ENCODE measurements at regions not wholly inside any gene's neighbourhood (a gene's known extent, or its start where the extent isn't known, plus 50 kb on each side); places are given as distances from the start of the nearest gene placed in this dataset.

DNA sequence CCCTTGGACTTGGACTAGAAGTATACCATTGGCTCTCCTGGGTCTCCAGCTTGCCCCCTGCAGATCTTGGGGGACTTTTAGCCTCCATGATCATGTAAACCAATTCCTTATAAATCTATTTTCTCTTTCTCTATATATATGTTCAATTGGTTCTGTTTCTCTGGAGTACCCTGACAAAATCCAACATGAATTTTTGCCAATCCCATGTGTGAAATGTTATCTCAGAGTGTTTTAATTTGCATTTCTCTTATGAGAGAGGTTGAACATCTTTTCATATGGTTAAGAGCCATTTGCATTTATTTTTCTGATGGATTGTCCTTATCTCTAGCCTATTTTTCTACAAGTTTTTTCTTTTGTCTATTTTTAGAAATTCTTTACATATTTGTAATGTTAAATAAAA is 131.7 kb upstream of the NEO1 start:
- DNase-seq (ENCODE audit: low read depth in 2 of 2) = no peak

DNA sequence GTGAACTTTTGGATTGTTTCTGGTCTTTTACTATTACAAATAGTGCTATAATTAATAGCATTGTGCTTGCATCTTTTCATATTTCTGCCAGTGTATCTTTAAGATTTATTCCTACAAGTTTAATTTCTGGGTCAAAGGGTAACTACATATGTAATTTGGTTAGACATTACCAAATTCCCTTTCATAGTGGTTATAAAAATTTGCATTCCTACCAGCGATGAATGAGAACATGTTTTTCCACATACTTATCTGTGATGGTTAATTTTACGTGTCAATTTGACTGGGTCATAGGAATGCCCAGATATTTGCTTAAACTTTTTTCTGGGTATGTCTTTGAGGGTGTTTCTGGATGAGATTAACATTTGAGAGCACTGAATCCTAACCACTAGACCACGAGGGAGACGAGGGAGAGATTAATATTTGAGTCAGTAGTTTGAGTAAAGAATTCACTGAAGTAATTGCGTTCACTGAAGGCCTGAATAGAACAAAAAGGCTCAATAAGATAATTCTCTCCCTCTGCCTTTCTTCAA is 132.3 kb upstream of the NEO1 start:
- DNase-seq (ENCODE audit: low read depth in 2 of 2) = no peak

DNA sequence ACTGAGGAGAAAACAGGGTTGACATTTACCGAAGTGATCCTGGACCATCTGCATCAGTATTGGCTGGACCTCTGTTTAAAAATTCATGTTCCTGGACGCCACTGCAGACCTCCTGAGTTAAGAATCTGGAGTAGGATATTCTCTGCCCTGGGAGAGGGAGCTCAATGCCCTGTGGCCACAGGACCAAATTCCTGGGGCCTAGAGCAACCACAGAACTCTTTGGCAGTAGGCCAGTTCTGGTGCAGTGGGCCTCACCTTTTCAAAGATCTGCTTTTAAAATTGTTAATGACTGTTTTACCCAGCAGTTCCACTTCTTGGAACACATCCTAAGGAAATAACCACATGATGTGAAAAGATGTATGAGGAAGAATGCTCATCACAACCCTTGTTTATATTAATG is 133.3 kb upstream of the ADPGK start:
- no peak for DNase-seq (ENCODE audit: low read depth in 2 of 2)

DNA sequence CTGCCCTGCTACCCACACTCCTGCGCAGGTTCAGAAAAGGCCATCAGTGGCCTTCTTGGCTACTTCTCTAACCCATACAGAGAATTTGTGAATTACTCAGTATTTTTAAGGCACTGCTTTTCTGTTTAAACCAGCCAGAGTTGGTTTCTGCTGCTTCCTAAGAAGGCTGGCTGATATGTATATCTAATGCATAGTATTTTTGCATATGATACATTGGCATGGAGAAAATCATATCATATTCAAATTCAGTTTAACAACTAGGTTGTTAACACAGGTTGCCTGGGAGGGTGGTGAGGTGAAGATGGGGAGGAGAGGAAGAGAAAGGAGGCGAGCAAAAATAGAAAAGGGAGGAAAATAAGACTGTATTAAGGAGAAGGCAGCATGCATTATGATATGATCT is 132.8 kb upstream of the ADPGK start:
- no peak for DNase-seq (ENCODE audit: low read depth in 2 of 2)

DNA sequence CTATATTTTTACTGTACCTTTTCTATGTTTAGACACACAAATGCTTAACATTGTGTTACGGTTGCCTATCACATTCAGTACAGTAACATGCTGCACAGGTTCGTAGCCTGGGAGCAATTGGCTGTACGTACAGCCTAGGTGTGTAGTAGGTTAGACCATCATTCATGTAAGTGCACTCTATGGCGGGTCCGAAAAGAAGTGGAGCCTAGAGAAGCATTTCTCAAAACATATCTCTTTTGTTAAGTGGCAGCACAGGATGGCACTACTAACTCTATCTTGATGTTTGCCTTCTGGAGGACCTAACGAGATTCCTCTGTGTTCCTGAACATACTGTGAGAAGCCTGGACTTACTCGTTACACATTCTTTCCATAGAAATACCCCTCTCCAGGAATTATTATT is 132.3 kb upstream of the ADPGK start:
- DNase-seq (ENCODE audit: low read depth in 2 of 2) = no peak

DNA sequence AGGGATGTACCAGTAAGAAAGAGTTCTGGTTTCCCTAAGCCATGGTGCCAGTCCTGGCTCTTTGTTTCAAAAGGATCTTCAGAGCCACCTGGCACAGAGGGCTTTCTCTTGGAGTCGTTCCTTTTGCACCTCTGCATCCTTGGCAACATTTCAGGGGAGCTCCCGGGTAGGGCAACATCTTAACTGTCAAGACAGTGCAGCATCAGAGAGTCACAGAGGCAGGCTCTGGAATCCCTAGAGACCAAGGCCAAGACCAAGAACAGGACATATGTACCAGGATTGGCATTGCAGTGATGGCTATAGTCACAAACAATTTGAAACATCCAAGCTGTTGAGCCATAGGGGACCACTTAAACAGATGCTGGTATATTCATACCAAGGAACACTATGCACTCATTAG is 129.4 kb upstream of the ADPGK start:
- no peak for DNase-seq (ENCODE audit: low read depth in 2 of 2)

DNA sequence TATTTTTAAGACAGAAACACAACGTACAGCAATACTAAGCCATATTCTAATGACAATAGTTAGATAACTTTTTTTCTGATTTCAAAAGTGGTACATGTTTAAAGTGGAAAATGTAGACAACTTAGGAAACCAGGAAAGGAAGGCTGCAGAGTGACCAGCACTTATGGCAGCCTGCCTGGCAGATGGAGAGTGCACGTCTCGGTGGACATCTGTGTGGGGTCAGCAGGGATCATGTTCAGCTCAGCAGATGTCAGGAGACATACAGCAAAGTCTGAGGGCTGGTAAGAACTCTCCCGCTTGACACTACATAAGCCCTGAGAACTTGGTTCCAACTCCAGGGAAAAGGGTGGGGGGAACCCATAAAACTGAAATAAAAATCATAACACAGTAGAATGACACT is 128.6 kb upstream of the ADPGK start:
- DNase-seq (ENCODE audit: low read depth in 2 of 2) = no peak

DNA sequence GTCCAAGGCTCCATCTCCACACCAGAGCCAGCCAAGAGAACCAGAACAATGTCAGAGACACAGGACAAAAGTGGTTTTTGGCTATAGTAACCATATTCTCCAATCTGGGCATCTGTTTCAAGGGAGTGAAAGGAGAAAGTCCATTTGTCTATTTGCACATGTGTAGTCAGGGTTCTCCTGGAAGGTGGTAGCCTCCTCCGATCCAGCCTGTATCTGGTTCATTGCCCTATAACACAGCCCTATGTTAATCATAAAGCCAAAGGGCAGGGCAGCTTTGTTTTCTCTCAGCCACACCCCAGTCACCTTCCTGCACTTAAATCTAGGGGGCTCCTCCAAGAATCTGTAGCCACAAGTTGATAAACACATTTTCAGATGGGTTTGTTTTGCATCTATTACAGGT is 128.1 kb upstream of the ADPGK start:
- DNase-seq (ENCODE audit: low read depth in 2 of 2) = no peak

DNA sequence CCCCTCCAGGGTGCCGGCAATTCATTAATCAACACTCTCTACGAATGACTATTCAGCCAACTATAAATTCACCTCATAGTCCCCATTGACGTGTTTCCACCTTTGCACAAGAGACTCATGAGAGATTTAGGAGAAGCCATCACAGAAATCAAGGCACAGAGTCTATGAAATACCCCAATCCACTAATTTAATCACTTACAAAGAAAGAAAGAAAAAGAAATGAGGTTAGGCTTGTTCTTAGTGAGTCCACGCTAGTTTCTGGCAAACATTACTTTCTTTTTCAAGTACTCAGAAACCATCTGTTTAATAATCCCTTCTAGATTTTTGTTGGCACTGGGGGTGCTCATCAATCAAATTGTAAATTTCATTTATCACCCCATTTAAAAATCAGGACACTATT is 125.2 kb upstream of the ADPGK start:
- DNase-seq (ENCODE audit: low read depth in 2 of 2) = no peak

DNA sequence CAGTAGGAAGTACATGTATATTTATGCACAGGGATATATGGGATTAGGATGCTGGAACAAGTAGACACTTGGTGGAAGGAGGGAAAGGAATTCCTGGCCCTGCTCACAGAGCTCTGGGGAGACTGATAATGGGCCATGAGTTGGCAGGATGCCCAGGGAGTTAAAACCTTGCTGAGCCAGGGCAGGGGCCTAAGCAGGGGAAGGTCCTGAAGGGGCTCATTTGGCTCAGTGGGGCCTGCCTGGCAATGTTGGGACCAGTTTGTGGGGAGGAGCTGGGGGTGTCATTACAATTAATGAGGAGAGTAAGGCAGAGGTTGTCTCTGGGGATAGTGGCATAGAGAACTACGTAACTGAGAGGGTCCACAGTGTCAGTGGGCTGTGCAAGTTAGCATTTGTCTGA is 124.2 kb upstream of the ADPGK start:
- DNase-seq (ENCODE audit: low read depth in 2 of 2) = no peak

DNA sequence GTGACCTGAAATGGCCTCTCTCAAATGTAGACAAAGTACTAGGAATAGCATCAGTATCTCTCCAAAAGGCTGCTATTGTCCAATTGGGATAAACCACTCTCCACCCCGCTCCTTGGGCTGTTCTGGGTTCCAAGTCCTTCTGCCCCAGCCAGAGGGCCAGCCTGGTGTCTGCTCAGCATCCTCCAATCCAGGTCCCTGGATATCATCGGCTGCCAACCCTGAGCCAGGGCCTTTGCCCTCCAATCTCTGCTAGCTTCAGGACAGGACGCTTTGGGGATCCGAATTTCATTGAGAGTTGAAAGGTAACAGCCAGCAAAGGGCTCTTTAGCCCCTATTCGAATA is 119.3 kb upstream of the ADPGK start:
- DNase-seq (ENCODE audit: low read depth in 2 of 2) = no peak

DNA sequence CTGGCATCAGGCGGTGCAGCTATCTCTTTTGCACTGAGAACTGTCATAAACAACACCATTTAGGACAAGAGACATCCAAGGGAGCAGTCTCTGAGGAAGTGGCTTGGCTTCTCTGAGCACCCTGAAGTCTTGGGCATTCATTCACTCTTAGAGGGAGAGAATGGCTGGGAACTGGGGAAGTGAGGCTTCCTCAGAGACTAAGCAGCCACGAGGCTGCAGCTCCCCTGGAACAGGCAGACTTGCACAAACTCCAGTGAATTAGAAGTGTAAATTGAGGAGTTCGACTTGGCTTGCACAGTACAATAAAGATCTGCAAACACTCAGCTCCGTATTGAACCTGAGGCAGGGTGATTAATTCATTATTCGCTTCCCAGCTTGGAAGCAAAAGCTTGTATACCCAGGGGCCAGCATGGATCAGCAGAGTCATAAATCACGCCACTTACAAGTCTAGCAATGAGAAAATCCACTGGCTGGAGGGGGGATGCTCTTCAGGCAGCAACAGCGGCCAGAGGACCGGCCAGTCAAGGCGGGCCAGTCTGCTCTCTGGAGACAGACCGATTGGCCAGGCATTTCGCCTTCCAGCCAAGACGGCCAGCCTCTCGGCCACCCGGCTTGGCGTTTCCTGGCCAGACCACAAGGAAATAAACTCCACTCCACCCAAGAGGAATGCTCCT is 118.8 kb upstream of the ADPGK start:
- no peak for DNase-seq (ENCODE audit: low read depth in 2 of 2)

DNA sequence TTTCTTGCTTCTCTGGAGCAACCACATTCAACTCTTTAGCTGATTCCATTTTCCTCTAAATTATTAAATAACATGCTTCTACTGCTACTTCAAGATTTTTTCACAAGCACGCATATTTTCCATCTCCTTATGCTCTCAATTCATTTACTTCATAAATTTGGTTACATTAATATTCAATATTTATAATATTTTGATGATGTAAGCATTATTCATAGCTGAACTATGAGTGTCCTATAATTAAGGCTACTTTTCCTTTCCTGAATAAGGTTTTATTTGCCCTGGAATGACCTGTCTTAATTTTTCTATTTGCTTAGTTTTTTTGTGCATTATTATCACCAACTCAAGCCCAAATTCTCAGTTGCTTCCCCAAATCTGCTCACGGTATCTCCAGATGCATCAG is 109.4 kb upstream of the ADPGK start:
- DNase-seq (ENCODE audit: low read depth in 2 of 2) = no peak

DNA sequence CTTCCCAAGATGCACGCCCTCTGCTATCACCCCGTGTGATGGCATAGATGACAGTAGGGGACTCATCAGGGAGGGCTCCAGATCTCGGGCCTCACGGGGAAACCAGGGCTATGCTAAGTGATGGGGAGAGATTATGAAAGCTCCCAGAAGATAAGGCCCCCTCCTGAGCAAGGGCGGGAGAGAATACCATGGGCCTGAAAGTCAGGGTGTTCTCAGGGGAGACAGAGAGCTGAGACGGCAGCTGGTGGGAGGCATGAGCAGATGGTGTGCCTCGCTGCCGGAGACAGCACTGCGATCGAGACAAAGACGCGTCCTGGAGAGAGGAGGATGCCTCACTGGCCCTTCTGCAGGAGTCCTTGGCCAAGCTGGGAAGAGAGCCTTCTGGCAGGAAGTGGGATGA is 106.5 kb upstream of the ADPGK start:
- DNase-seq (ENCODE audit: low read depth in 2 of 2) = no peak

DNA sequence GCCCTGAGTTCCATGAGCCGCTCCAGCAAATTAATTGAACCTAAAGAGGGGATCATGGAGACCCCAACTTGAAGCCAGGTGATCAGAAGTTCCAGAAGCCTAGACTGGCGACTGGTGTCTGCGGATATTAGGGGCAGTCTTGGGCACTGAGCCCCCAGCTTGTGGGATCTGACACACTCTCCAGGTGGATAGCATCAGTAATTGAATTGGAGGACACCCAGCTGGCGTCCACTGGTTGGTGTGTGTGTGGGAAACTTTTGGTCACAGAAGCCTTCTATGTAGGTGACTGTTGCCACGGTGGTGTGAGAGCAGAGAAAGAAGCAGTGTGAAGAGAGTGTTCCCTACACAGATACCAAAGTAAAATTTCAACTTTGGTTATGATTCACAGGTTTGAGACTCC is 106.0 kb upstream of the ADPGK start:
- DNase-seq (ENCODE audit: low read depth in 2 of 2) = no peak

DNA sequence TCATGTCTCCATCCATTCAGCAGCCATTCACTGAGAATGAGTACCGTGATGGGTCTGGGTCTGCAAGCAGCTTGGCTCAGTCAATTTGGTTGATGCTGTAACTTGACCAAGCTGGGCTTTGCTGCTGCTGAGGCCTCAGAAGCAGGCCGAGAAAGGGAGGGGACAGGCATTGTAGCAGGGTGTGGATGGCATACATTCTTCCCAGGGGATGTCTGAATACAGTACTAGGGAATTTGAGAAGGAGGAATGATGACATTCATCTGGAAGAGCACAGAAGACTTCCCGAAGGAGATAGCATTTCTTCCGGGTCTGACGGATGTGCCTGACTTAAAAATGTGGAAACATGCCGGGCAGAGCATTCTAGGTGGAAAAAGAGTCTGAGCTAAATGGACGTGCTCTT is 105.3 kb upstream of the ADPGK start:
- DNase-seq (ENCODE audit: low read depth in 2 of 2) = no peak

DNA sequence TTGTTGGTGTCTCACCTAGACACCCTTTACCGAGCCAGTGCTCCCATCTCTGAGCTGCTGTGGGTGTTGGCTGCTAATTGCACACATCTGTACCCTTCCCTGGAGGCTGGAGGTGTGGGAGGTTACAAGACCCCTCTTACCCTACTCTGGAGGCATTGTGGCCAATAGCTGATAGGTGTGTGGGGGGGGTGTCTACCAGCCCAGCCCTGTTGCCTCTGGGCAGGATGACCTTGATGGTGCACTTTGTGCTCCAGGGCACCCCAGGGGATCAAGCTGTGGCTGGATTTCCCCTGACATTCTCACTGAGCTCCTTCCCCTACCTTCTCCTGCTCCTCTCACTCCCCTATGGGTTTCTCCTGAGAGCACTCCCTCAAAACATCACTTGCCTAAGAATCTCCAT is 104.7 kb upstream of the ADPGK start:
- DNase-seq (ENCODE audit: low read depth in 2 of 2) = no peak

DNA sequence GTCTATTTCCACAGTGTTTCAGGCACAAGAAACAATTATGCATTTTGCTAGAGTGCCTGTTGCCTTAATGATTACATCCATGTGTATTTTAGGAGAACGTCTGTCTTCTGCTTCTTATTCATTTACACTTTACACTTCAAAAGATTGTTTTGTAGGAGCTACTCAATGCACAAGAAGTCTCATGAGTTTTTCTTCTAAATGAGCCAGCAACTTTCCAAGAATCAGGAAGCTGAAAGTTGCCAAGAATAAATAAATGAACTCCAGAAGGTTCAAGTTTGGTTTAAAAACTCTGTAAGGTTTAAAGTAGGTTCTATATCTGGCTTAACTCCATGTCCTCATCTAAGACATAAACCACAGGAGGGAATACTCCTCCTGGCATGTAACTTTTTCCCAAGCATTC is 103.8 kb upstream of the ADPGK start:
- no peak for DNase-seq (ENCODE audit: low read depth in 2 of 2)

DNA sequence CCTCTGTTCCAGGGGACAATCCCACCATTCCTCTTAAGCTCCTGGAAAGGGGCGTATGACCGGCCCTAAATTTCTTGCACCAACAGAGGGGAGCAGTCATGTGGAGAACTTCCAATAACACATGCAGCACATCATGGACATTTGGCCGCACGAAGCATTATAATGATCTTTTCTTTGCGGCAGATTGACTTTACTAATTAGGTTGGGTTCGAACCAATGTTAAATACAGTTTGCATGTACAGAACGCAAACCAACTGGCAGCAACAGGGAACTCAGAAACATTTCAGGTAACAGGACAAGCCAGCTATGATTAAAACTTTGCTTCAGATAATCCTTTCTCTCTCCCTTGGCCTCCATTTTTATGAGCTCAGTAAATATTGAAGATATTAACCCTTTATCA is 100.8 kb upstream of the ADPGK start:
- DNase-seq (ENCODE audit: low read depth in 2 of 2) = no peak

DNA sequence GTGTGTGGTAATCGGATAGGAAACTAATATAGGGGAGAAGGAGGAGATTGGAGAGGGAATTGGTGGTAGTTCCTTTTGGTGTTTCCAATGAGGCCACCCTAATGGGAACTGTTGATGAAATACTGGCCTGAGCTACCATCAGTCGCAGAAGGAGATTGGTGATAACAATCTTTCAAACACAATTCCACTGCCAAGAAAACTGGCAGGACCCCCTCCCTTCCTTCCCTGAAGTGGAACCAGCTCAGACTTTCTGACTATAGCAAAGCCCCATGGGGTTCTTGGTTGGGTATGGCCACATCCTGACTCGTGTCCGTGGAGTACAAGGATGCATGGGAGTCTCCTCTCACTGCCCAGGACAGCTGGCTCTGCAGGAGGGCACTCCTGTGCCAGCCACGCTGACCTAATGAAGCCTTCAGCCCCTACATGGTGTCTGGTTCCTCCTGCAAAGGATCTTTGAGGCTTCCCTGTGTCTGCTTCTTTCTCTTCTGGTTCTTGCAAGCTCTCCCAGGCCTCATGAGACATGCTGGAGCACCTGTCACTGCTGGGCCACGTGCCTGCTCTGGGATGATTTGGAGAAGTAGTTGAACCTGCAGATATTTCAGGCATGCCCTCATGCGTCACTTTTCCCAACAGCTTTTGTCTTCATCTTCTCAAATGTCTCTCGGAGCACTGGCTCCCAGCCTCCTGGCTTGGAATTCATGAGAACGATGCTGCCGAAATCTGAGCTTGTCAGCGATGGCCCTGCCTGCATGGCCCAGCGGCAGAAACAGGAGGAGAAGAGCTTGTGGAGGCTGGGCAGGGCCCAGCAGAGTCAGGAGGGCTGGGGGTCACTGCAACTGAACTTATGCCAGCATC is 90.0 kb upstream of the ADPGK start:
- no peak for DNase-seq (ENCODE audit: low read depth in 2 of 2)

DNA sequence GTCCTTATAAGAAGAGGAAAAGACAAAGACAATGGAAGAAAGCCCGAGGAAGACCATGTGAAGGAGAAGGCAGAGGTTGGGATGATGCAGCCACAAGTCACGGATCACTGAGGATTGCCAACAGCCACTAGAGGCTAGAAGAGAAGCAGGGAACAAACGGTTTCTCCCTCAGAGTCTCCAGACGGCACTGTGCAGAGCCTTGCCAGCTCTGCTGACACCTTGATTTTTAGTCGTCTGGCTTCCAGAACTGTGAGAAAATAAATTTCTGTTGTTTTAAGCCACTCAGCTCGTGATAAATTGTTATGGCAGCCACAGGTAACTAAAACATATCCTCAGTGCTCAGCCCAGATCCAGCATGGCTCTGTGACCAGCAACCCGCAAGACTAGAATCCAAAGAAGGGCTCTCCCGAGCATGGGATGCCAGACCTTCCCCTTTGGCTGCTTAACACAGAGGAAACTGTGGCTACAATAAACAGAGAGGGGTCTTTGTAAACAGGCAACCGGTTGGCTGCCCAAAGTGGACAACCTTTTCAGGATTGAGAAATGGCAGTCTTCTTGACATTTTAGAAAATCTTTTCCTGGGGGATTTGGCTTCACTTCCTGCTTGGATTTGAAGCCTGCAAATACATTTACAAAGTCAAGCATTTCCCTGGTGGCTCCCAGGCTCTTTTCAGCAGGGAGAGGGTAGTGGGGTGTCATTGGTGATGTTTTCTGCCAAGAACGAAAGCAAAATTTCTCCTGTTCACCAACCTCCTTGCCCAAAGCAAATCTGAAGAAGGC is 88.7 kb upstream of the ADPGK start:
- no peak for DNase-seq (ENCODE audit: low read depth in 2 of 2)

DNA sequence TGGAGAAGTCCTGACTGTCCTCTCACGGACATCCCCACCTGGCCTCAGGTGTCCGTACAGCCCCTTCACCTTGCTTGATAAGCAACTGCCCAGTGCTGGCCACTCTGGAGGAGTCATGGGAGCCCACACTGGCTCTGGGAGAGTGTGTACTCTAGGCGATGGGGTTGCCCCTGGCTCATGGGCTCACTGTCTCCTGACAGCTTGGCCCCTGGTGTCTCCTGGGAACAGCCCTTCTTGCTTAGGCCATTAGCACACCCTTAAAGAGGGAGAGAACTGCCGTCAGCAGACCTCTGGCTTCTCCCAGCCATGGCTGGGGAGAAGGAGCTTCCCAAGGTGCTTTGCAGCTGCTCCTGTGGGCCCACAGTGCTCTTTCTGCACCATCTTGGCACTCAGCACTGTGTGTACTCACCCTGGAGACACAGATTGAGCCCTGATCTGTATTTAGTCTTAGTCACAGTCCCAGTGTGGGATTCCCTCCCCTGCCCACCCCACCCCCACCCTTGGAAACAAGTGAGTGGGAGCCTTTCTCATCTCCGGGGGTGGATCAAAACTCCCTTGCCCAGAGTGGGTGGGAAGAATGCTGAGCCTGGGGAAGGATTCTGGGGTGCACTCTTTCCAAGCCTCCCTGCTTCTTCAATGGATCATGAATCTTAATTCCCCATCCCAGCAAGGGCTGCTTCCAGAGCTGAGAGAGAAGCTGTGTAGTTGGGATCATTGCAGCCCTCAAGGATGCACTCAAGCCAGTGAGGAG is 83.5 kb upstream of the ADPGK start:
- DNase-seq (ENCODE audit: low read depth in 2 of 2) = no peak
